Neural cell (in vitro differentiated cells): ENCODE measurements at regions not wholly inside any gene's neighbourhood (a gene's known extent, or its start where the extent isn't known, plus 50 kb on each side); places are given as distances from the start of the nearest gene placed in this dataset.

Source experiments
- H2AFZ ChIP-seq: fragments of 200-600, 300-800 bp; sonication (generic), shearing (Covaris generic); 2 replicates; pipeline ENCODE4 v1.6.0; 2014; ENCODE audit warnings: low read depth, mild to moderate bottlenecking, antibody characterized with exemption, low read length, moderate library complexity
- H3F3A ChIP-seq: fragments of 200-600 bp; shearing (Covaris generic); 2 replicates; pipeline ENCODE4 v1.6.1; 2016; ENCODE audit warnings: mild to moderate bottlenecking, moderate library complexity, mixed read lengths, antibody characterized with exemption, low read length; ENCODE audit not compliant: insufficient read depth, poor library complexity, severe bottlenecking
- H3K27ac ChIP-seq: fragments of 200-600, 300-800 bp; sonication (generic), shearing (Covaris generic); 2 replicates; pipeline ENCODE4 v1.5.1; 2014; ENCODE audit warnings: mild to moderate bottlenecking, low read length, moderate library complexity
- H3K27me3 ChIP-seq: fragments of 300-800, 200-600 bp; sonication (generic), shearing (Covaris generic); 2 replicates; pipeline ENCODE4 v1.6.0; 2014; ENCODE audit warnings: mild to moderate bottlenecking, low read depth, low read length, moderate library complexity; ENCODE audit not compliant: insufficient read depth
- H3K36me3 ChIP-seq: fragments of 300-800, 200-600 bp; sonication (generic), shearing (Covaris generic); 2 replicates; pipeline ENCODE4 v1.5.1; 2014; ENCODE audit warnings: mild to moderate bottlenecking, antibody characterized with exemption, low read length, moderate library complexity; ENCODE audit not compliant: insufficient read depth
- H3K4me2 ChIP-seq: fragments of 300-800, 200-600 bp; sonication (generic), shearing (Covaris generic); 2 replicates; pipeline ENCODE4 v1.6.0; 2014; ENCODE audit warnings: mild to moderate bottlenecking, low read length
- H3K4me3 ChIP-seq: fragments of 300-800, 200-600 bp; sonication (generic), shearing (Covaris generic); 2 replicates; pipeline ENCODE4 v1.5.1; 2014; ENCODE audit warnings: mild to moderate bottlenecking, low read length, moderate library complexity
- H3K79me2 ChIP-seq: fragments of 200-600 bp; shearing (Covaris generic); replicated peaks from 2 replicates; pipeline ENCODE4 v1.6.0; 2014; ENCODE audit warnings: mild to moderate bottlenecking, low read length, moderate library complexity; ENCODE audit not compliant: insufficient read depth
- H3K9ac ChIP-seq: fragments of 300-800, 200-600 bp; sonication (generic), shearing (Covaris generic); 2 replicates; pipeline ENCODE4 v1.6.1; 2016; ENCODE audit warnings: mild to moderate bottlenecking, low read length, mixed read lengths
- H3K9me2 ChIP-seq: fragments of 200-600 bp; shearing (Covaris generic); 2 replicates; pipeline ENCODE4 v1.6.1; 2016; ENCODE audit warnings: mild to moderate bottlenecking, low read length, mixed read lengths; ENCODE audit not compliant: insufficient read depth
- H3K9me3 ChIP-seq: fragments of 200-600, 300-800 bp; sonication (generic), shearing (Covaris generic); 2 replicates; pipeline ENCODE4 v1.6.1; 2016; ENCODE audit warnings: mild to moderate bottlenecking, mixed run types, low read length, moderate library complexity, mixed read lengths
- H4K20me1 ChIP-seq: fragments of 200-600 bp; shearing (Covaris generic); 2 replicates; pipeline ENCODE4 v1.6.1; 2016; ENCODE audit warnings: mild to moderate bottlenecking, mixed run types; ENCODE audit not compliant: insufficient read depth
- CTCF ChIP-seq: fragments of 450-650 bp; IDR thresholded peaks from 2 replicates; pipeline ENCODE4 v1.5.1; 2014; ENCODE audit warnings: antibody characterized with exemption, mild to moderate bottlenecking, moderate library complexity; ENCODE audit not compliant: poor library complexity, severe bottlenecking
- EP300 ChIP-seq: fragments of 450-650 bp; conservative IDR thresholded peaks from 2 replicates; pipeline ENCODE4 v1.6.1; 2014; ENCODE audit warnings: antibody characterized with exemption, mild to moderate bottlenecking, moderate library complexity; ENCODE audit not compliant: poor library complexity, severe bottlenecking
- EZH2 ChIP-seq: fragments of 200-600, 300-800 bp; shearing (Covaris generic), sonication (generic); IDR thresholded peaks from 2 replicates; pipeline ENCODE4 v1.6.1; 2014; ENCODE audit warnings: antibody characterized with exemption, low read length, borderline replicate concordance, mild to moderate bottlenecking; ENCODE audit not compliant: insufficient read depth, poor library complexity, severe bottlenecking
- MXI1 ChIP-seq: fragments of 450-650 bp; conservative IDR thresholded peaks from 2 replicates; pipeline ENCODE4 v1.6.1; 2014; ENCODE audit warnings: antibody characterized with exemption, mild to moderate bottlenecking; ENCODE audit not compliant: poor library complexity, severe bottlenecking
- POLR2AphosphoS5 ChIP-seq: IDR thresholded peaks from 2 replicates; pipeline ENCODE4 v1.6.1; 2012
- RAD21 ChIP-seq: fragments of 450-650 bp; conservative IDR thresholded peaks from 2 replicates; pipeline ENCODE4 v1.6.1; 2014; ENCODE audit warnings: antibody characterized with exemption, mild to moderate bottlenecking, moderate library complexity
- REST ChIP-seq: IDR thresholded peaks from 2 replicates; pipeline ENCODE4 v1.6.1; 2012; ENCODE audit warnings: borderline replicate concordance
- SMC3 ChIP-seq: fragments of 450-650 bp; conservative IDR thresholded peaks from 2 replicates; pipeline ENCODE4 v1.6.1; 2014; ENCODE audit warnings: antibody characterized with exemption, mild to moderate bottlenecking, moderate library complexity; ENCODE audit not compliant: poor library complexity
- TAF1 ChIP-seq: IDR thresholded peaks from 2 replicates; pipeline ENCODE4 v1.6.1; 2012; ENCODE audit warnings: low read depth

- TF ChIP-seq POLR2AphosphoS5 (no peak), EP300 (no peak), REST (no peak), EZH2 (no peak), MXI1 (no peak), TAF1 (no peak), RAD21 (no peak), CTCF (no peak), SMC3 (no peak)
- no peaks in the 10 kb centered on the region for H4K20me1 ChIP-seq
- H3K27me3 ChIP-seq = no peaks in the 10 kb centered on the region
- no peaks in the 10 kb centered on the region for H3F3A ChIP-seq
- no peaks in the 10 kb centered on the region for H3K36me3 ChIP-seq
- H3K9me2 ChIP-seq = no peaks in the 10 kb centered on the region
- no peak overlapping the region for H3K9ac ChIP-seq
- H3K27ac ChIP-seq = no peak overlapping the region
- no peak overlapping the region for H3K4me2 ChIP-seq
- no peak overlapping the region for H2AFZ ChIP-seq
- no peaks in the 10 kb centered on the region for H3K79me2 ChIP-seq
- no peak overlapping the region for H3K4me3 ChIP-seq
- no peaks in the 10 kb centered on the region for H3K9me3 ChIP-seq
These were observed 610.2 kb upstream of the ROBO2 start for GRCh38 chr3:76429581-76430177.

- Histone ChIP-seq H3K27me3 (no peaks in the 10 kb centered on the region), H2AFZ (no peak overlapping the region)
These were observed 607.5 kb upstream of the ROBO2 start for GRCh38 chr3:76432396-76432795.

More at GRCh38 chr3:76432396-76432795, 607.5 kb upstream of the ROBO2 start:
- Histone ChIP-seq H3K9me2 (no peaks in the 10 kb centered on the region), H3K4me2 (no peak overlapping the region), H3K36me3 (no peaks in the 10 kb centered on the region), H4K20me1 (no peaks in the 10 kb centered on the region), H3F3A (no peaks in the 10 kb centered on the region), H3K4me3 (no peak overlapping the region), H3K27ac (no peak overlapping the region), H3K9ac (no peak overlapping the region), H3K9me3 (no peaks in the 10 kb centered on the region), H3K79me2 (no peaks in the 10 kb centered on the region)
- TF ChIP-seq TAF1 (no peak), RAD21 (no peak), EZH2 (no peak), SMC3 (no peak), POLR2AphosphoS5 (no peak), REST (no peak), CTCF (no peak), MXI1 (no peak), EP300 (no peak)
